ENCODE measurements at regions not wholly inside any gene's neighbourhood (a gene's known extent, or its start where the extent isn't known, plus 50 kb on each side); places are given as distances from the start of the nearest gene placed in this dataset.
A peak's percentile ranks its signal among the peaks of the same experiment; 100 is the strongest.

DNA sequence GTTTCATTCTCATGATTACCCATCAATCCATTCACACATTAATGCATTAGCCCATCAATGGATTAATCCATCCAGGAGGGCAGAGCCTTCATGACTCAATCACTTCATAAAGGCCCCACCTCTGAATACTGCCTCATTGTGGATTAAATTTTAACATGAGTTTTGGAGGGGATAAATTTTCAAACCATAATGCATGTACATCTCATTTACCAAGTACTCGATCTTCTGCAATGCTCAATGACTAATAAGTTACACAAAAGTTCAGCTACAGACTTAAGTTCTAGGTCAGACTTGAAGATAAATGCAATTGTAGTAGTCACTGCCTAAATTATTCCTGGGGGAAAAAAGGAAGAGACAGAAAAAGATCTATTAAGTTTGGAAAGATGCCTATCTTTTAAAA is 120.0 kb upstream of the OSR1 start:
- DNase-seq = no peak

DNA sequence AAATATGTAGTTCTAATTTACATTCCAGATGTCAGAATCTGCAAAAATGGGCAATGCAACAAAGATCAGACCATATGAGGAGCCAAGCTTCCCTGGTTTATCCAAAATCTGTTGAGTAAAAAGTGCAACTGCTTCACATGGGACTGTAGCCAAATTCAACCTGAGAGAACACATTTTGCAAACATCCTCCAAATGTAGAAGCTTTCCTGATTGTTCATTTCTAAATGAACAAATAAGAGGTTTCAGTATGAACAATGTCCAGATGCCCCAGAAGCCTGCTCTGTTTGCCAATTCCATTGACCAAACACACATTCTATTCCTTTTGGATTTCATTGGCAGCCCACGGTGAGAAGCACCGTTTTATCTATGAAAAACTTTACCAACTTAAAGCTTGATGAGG is 117.9 kb upstream of the OSR1 start:
- DNase-seq = no peak

DNA sequence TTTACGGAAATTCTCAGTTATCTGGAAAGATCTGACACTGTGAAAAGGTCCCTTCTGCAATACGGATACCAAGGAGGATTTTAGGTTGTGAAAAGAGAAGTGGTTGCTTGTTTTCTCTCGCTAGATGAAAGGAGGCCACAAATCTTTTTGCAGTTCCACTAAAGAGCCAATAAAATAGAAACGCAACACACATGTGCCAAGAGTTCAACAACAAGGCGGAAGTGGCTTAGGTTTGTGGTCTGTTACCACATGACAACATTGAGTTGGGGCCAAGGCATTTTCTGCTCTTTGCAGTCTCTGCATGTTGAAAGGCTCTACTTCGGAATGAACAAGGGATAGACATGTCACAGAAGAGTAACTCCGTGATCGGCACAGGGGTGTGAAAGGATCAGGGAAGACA is 115.7 kb upstream of the OSR1 start:
- DNase-seq = peak; percentile 61

DNA sequence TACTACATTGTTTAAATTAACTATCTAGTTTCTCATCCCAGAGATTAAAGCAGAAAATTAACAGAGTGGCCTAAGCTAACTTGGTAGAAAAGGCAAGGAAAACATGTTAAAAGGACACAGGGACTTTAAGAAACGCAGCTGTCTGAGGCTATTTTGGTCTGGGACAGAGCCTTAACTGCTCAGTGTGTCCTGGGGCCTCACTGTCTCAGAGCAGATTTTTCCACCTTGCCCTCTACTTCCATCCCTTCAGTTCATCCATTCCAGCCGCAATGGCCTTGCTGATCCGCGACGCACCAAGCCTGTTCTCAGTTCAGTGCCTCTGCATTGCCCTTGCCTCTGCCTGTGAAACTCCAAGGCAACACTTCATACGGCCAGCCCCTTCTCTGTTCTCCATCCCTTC is 114.9 kb upstream of the OSR1 start:
- no peak for DNase-seq

DNA sequence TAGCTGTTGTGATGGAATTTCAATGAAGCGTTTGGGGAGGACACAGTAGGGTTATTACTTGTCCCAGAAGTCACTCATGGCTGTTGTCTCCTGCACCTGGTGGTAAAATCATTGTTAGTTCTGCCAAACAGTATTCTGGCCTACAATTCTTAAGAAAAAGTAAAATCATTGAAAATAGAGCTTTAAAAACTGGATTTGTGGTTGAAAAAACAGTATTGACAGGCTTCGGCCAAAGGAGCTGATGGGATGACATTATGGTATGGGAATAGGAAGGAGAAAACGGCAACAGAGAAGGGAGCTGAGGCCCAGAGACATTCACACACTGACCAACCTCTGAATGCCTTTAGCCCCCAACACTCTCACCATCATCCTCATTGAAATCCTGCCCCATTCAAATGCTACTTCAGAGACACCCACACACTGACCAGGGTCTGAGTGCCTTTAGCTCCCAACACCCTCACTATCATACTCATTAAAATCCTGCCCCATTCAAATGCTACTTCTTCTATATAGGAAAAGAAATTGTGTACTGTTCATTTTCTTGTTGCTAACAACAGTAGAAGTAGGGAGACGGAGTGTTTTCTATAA is 114.1 kb upstream of the OSR1 start:
- no peak for DNase-seq

DNA sequence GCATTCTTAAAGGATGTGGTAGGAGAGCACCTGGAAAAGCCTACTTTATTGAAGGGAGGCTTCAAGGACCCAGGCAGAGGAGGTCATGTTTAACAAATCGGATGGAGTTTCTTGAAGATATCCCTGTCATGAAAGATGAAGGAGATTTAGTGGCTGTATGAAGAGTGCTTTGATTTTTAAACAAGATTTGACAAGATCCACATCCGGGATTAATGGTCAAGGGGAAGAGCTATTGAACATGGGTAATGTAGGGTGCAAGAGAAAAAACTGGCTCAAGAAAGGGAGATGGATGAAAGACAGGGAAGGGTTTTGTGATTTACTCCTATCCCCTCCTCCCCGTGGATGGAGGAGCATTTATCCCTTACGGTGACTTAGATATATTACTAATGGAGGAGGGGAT is 113.1 kb upstream of the OSR1 start:
- no peak for DNase-seq

DNA sequence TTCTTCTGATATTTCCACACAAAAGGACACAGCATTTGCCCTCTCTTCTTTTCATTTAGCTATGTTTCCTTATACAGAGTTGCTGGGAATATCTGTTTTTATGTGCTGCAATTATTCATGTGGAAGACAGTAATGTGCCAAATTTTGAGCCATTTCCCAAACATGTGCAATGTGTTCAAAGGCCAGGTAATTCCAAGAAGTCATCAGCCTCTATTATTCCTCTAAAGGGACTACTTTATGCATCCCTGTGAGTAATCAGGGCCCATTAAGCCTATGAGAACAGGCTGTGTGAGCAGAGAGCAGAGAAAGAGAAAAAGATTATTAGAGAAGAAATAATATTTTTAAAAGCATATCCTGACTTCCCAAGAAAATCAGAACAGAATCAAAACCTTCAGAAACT is 107.6 kb upstream of the OSR1 start:
- DNase-seq = no peak

DNA sequence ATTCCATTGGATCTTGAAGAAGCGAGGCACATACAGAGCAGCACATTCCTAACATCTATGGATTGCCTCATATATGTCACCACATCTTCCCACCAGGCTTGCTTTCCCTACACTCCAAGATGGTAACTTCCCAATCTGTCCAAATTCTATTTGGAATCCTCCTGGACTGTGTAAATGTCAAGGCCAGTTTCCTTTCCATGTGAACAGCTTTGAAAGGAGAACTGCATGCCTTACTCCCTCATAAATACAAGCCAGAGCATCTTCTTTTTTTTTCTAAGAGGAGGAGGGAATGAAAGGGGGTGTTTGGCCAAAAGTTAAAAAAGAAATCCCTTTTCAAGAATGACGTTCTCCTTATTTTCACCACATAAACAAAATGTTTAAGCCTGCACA is 103.8 kb upstream of the OSR1 start:
- no peak for DNase-seq

- DNase-seq = no peak
These were observed 103.3 kb upstream of the OSR1 start for GRCh38 chr2:19461504-19462255.

GRCh38 chr2:19460761-19461160 is 102.3 kb upstream of the OSR1 start:
- no peak for DNase-seq

- no peak for DNase-seq
These were observed 100.1 kb upstream of the OSR1 start for GRCh38 chr2:19458427-19459003.

- DNase-seq = no peak
These were observed 99.4 kb upstream of the OSR1 start for GRCh38 chr2:19457809-19458208.

DNA sequence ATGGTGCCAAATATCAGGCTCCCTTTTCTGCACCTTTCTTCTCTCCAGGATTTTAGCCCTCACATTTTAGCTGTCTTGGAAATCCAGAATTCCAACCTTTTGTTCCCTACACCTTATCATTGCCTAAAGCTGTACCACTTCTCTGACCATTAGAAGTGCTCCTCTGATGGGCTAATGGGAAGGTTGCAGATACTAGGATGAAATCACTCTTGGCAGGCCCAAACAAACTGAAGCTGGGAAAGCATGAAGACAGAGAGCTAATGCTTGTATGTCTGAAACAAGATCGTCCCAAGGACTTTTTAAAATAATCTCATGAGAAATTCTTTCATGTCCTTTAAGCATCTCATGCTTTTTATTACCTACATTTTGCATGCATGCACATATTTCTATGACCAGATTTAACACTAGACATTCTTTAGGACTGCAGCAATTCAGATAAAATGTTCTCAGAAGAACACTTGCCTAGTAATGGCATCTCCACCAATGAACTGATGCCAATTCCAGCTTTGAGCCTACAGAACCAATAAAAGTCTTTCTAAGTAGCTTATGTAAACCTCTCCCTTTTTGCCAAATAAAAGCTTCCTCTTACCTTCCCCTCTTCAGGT is 98.4 kb upstream of the OSR1 start:
- DNase-seq = no peak

DNA sequence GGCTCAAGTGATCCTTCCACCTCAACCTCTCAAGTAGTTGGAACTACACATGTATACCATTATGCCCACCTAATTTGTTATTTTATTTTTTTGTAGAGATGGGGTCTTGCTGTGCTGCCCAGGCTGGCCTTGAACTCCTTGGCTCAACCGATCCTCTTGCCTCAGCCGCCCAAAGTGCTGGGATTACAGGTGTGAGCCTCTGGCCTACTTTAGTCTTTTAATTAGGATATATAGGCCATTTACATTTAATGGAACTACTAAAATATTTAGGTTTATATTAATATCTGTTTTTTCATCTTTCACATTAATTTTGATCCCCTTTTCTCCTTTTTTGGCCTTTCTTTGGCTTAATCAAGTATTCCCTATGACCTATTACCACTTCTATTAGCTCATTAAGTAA is 95.7 kb upstream of the OSR1 start:
- no peak for DNase-seq

- no peak for DNase-seq
These were observed 84.3 kb upstream of the OSR1 start for GRCh38 chr2:19442731-19443130.

- DNase-seq = no peak
These were observed 80.7 kb upstream of the OSR1 start for GRCh38 chr2:19439081-19439480.

DNA sequence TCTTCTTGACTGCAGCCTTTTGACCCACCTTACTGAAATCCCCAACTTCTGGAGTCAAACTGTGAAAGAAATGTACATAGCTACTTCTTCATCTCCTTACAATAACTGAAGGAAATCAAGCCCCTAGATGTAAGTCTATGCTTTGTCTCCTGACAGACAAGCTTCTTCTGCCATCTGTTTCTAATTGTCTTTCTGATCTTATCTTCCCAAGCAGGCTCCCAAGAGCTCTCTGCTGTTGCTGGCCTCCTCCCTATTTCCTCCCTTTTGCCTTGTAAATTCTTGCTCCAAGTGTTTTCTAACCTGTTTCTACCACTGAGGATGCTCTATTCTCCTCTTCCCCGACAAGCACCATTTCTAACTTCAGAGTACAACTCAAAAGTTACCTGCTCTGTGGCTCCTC is 77.4 kb upstream of the OSR1 start:
- no peak for DNase-seq

DNA sequence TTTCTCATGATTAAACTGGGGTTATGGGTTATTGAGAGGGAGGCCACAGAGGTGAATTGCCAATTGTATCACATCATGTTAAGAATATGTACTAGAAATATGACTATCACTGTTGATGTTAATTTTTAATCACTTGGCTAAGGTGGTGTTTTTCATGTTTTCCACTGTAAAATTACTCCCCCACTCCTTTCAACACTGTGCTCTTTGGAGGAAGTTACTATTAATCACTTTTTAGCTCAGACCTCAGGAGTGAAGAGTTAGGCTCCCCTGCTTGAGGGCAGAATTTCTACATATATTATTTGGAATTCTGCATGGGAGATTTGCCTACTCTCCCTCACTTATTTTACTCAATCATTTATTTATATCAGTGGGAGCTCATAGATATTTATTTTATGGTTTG is 76.0 kb upstream of the OSR1 start:
- DNase-seq = no peak

GRCh38 chr2:19426941-19427340 is 68.5 kb upstream of the OSR1 start:
- DNase-seq = no peak

DNA sequence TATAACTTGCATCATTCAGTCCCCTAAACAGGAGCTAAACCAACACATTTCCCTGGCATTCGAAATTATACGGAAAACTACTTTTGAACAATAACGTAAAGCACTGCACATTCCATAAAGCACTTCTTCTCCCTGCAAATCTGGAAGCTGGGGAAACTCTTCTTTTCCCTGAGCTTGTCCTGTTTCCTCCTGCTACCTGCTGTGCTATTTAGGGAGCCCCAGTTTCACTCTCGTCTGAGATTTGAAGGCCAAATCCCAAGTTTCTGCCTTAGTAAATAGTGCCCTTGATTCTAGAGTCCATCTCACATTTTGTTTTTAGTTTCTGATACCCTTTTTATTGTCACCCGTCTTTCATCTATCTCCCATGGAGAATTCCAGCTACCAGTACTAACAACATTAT is 67.7 kb upstream of the OSR1 start:
- no peak for DNase-seq

GRCh38 chr2:19425419-19425818 is 67.0 kb upstream of the OSR1 start:
- no peak for DNase-seq

DNA sequence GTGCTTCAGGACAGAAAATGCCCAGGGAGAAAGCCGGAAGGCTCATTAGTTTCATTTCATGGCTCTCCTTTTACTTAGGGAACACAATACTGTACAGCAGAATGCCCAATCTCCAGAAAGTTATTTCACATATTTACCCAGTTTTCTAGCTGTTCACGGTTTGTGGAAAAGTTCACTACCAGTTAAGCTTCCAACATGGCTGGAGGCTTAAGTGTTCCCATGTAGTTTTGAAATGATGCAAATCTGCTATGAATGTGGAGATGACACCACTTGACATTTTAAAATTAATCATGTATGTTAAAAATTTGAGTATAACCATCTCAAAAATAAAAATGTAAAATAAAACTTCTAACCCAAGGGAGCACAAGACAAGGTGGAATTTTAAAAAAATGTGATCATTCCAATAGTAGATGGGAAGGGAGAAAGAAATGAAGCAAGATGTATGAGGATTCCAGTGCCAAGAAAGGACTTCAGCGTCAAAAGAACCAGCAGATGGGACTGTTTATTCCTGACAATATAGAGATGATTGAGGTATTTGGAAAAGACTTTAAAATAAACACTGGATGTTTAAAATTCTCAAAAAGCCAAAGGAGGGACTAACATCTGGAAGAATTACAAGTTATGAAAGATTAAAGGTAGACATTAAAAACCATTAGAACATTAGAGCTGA is 60.9 kb upstream of the OSR1 start:
- DNase-seq = no peak

DNA sequence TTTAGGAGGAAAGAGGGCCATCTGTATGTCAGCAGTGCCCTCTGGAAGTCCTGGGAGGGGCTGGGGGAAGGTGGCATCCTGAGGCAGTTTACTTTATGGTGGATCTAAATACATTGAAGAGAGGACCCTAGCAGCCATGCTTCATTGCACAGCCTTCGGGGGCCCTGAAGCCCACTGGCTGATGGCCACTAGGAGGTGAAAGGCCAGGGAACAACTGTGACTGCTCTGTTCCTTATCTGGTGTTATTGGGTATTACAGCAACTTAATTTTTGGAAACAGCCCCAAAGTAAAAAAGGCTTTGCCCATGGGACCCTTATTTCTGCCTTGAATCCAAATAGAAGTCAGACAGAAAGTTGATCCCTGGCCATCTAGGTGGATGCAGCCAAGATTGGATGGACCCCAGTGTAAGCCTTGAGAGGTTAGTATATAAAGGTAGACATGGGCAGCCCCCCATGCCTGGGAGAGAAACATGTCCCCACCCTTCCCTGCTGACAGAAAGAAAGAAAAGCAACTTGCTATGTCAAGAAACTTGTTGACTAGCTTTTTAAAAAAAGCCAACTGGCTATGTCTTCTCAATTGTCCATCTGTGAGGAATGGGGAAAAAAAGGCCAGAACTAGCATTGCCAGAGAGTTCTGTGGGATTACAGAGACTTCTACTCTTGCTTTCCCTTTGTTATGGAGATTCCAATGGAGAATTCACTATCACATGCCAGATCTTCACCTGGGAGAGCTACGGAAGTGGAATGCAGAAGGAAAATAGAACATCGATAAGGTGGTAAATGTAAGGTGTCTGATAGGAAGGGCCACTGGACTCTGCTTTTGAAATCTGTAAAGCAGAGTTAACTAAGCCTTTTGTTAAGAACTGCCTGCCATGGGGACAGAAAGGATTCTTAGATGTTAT is 58.6 kb upstream of the OSR1 start:
- DNase-seq = no peak

Measured in CD4-positive, alpha-beta T cell treated with Interleukin-10 for 1 hour (primary cell).